GM12874 (cell line): ENCODE measurements at regions not wholly inside any gene's neighbourhood (a gene's known extent, or its start where the extent isn't known, plus 50 kb on each side); places are given as distances from the start of the nearest gene placed in this dataset.

ENCODE experiments used
- CTCF ChIP-seq: IDR thresholded peaks from 2 replicates; pipeline ENCODE4 v1.5.1; 2011; ENCODE audit warnings: low read depth, mild to moderate bottlenecking, control low read depth, low read length, moderate library complexity; ENCODE audit not compliant: insufficient read depth

GRCh38 chr14:85273099-85273677, 256.8 kb upstream of the FLRT2 start:
- no peak for TF ChIP-seq CTCF

DNA sequence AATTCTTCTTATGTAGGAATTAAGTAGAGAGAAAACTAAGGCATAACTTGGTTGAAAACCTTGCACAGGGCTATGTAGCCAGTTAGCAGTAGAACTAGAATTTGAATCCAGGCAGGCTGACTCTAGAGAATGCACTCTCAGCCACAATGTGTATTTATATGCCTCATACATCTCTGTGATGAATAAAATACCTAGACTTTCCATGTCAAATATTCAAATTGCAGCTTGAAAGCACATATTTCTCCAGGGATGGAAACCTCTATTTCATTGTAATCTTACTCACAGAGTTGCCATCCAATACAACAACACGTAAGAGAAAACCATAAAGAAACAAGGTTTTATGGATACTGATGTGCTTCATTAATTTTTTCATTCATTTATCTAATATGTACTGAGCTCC, 256.0 kb upstream of the FLRT2 start:
- no peak for TF ChIP-seq CTCF

- no peak for TF ChIP-seq CTCF
Measured at GRCh38 chr14:85276161-85276978, 253.6 kb upstream of the FLRT2 start.

GRCh38 chr14:85276979-85277228, 253.0 kb upstream of the FLRT2 start:
- no peak for TF ChIP-seq CTCF

- TF ChIP-seq CTCF = no peak
Measured at GRCh38 chr14:85279407-85279806, 250.5 kb upstream of the FLRT2 start.

DNA sequence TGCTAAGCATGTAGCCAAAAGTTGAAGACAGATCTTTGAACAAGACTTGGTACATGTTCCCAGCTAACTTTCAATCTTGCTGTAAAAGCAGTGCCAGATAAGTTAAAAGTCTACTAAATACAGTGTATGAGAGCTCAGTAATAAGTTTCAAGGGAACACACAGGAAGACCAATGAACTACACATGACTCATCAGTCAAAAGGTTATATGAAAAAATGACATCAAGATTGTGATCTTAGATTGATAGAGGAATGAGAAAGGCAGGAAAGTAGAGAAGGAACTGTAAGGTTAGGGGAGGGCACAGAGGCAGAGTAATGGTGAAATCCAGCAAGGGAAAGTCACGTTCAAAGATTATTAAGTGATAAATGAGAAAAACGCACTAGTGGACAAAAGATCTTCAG, 249.9 kb upstream of the FLRT2 start:
- no peak for TF ChIP-seq CTCF

DNA sequence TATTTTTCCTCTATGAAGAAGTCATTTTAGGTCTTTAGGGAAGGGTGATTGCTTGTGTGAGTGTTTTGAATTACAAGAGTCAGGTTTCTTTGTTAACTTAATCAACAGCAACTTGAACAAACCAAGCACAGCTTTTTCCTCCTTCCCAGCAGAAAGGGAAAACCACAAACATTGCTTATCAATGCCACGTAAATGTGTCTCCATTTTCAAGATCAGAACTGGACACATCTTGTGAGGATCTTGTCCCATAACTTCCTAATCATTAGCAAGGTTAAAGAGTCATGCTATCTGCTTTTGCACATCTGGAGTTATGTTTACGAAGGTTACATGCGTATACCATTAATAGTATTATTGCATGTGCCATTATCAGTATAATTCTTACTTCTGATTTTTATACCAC, 248.0 kb upstream of the FLRT2 start:
- TF ChIP-seq CTCF = no peak
